PC-9 (cell line): ENCODE measurements at regions not wholly inside any gene's neighbourhood (a gene's known extent, or its start where the extent isn't known, plus 50 kb on each side); places are given as distances from the start of the nearest gene placed in this dataset.

Experiments used
- EZH2 ChIP-seq: fragments of 200-600 bp; sonication (generic); IDR thresholded peaks from 2 replicates; pipeline ENCODE4 v1.8.0; 2017; ENCODE audit warnings: antibody characterized with exemption, low read depth
- TF ChIP-seq, protein P1 (sequence below): fragments of 200-600 bp; sonication (generic); conservative IDR thresholded peaks from 2 replicates; pipeline ENCODE4 v1.6.1; 2017; ENCODE audit warnings: mixed run types, antibody characterized with exemption, mild to moderate bottlenecking, moderate library complexity

DNA sequence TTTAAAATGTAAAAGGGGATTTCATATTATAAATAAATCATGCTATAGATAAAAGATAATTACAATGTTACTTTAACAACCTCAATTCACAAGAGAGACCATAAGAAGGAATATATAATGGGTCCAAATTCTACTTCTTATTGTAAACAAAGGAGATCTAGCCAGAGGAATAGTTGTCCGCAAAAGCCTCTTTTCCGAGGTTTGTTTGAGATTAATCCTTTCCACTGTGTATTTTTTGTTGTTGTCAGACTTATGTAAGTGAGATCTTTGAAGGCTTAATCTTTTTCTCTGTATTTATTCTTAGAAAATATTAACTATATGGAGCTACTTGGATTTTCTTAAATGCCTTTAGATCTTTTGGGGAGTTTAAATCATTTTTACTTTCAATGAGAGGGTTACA lies 1299.3 kb upstream of the WWC1 start:
- TF ChIP-seq, protein P1, sequence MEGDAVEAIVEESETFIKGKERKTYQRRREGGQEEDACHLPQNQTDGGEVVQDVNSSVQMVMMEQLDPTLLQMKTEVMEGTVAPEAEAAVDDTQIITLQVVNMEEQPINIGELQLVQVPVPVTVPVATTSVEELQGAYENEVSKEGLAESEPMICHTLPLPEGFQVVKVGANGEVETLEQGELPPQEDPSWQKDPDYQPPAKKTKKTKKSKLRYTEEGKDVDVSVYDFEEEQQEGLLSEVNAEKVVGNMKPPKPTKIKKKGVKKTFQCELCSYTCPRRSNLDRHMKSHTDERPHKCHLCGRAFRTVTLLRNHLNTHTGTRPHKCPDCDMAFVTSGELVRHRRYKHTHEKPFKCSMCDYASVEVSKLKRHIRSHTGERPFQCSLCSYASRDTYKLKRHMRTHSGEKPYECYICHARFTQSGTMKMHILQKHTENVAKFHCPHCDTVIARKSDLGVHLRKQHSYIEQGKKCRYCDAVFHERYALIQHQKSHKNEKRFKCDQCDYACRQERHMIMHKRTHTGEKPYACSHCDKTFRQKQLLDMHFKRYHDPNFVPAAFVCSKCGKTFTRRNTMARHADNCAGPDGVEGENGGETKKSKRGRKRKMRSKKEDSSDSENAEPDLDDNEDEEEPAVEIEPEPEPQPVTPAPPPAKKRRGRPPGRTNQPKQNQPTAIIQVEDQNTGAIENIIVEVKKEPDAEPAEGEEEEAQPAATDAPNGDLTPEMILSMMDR, result no peak
- TF ChIP-seq EZH2, result no peak
